HuH-7.5 (cell line): ENCODE measurements at regions not wholly inside any gene's neighbourhood (a gene's known extent, or its start where the extent isn't known, plus 50 kb on each side); places are given as distances from the start of the nearest gene placed in this dataset.

ENCODE experiments used
- DNase-seq: peaks from one replicate; pipeline ENCODE4 v3.0.0; 2011; ENCODE audit warnings: low spot score

- DNase-seq = no peak
Observed at GRCh38 chr12:27382924-27383323, 50.3 kb downstream of the BMAL2 start.

- DNase-seq = peak; percentile 42
Observed at GRCh38 chr12:27383429-27384260, 51.0 kb downstream of the BMAL2 start.

GRCh38 chr12:27384261-27384590 lies 51.6 kb downstream of the BMAL2 start:
- DNase-seq = no peak

DNA sequence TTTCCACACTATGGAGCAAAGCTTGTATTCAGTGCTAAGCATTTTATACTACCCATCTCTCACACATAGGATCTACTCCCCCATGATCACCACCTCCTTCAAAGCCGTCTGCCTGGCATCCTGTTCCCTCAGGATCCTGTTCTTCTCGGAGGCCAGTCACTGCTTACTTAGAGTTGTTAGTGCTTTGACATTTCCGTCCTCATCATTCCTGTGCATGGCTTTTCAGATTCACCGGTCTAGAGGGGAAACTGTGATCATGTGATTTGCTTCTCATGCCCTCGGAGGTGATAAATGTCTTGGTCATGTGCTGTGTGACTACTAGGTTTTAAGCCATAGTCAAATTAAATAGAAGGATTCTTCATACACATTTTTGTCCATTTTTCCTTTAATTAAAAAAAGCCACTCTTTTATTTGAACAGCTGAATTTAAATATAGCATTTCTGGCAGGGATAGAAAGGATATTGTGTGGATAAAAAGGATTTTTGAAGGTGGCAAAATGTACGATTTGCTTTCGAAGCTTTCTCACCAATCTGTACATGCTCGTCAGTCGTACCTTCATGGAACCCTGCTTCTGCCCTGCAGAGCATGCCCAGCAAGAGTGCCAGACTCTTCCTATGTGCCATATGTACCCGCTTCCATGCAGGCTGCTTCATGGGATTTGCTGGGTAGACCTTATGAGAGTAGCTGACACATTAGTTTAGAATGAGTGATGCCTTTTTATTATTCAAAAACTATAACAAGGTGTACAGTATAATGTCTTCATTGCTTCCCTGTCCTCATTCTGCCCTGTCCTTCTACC lies 53.3 kb downstream of the BMAL2 start:
- no peak for DNase-seq

DNA sequence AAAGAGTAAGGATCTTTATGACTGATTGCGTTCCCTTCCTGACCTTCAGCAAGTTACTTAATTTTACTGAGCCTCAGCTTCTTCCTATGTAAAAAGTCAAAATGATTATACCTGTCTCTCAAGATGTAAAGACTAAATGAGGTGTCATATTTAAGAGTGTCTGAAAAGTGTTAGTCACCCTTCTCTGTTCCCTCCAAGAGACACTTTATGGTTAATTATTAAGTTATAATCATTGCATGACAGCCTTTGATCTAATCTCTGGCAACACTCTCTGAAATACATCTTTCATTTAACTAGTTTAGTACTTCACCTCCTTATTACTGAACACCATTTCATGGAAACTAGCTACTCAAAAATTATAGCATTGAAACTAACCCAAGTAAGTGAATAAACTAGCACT lies 54.8 kb downstream of the BMAL2 start:
- DNase-seq = no peak

GRCh38 chr12:27388650-27389049 lies 56.0 kb downstream of the BMAL2 start:
- no peak for DNase-seq

DNA sequence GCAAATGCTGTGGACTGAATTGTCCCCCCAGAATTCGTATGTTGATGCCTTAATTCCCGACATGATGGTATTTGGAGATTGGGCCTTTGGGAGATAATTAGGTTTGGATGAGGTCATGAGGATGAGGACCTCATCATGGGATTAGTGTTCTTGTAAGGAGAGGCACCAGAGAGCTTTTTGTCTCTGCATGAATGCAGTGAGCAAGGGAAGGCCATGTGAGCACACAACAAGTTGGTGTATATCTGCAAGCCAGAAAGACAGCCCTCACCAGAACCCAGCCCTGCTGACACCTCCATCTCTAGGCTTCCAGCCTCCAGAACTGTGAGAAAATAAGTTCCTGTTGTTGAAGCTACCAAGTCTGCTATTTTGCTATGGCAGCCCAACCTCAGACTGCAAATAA lies 51.9 kb upstream of the SMCO2 start:
- DNase-seq = no peak

- no peak for DNase-seq
Observed at GRCh38 chr12:27396216-27396815, 50.2 kb upstream of the SMCO2 start.
